H1 (cell line): ENCODE measurements at regions not wholly inside any gene's neighbourhood (a gene's known extent, or its start where the extent isn't known, plus 50 kb on each side); places are given as distances from the start of the nearest gene placed in this dataset.

Experiments
- CHD2 ChIP-seq: IDR thresholded peaks from 2 replicates; pipeline ENCODE4 v1.6.1; 2012; ENCODE audit warnings: low read length, improper control_type of control experiment
- FOSL1 ChIP-seq: IDR thresholded peaks from 2 replicates; pipeline ENCODE4 v1.6.1; 2011; ENCODE audit warnings: mild to moderate bottlenecking, low read depth, low read length, moderate library complexity; ENCODE audit not compliant: insufficient read depth
- TF ChIP-seq, protein P1 (sequence below): IDR thresholded peaks from 2 replicates; pipeline ENCODE4 v1.6.1; 2011; ENCODE audit warnings: low read length, improper control_type of control experiment
- TF ChIP-seq, protein P2 (sequence below): IDR thresholded peaks from 2 replicates; pipeline ENCODE4 v1.6.1; 2012; ENCODE audit warnings: inconsistent platforms

GRCh38 chr6:8672882-8673281 is 237.5 kb upstream of the SLC35B3 start (continued):
- TF ChIP-seq, protein P1, sequence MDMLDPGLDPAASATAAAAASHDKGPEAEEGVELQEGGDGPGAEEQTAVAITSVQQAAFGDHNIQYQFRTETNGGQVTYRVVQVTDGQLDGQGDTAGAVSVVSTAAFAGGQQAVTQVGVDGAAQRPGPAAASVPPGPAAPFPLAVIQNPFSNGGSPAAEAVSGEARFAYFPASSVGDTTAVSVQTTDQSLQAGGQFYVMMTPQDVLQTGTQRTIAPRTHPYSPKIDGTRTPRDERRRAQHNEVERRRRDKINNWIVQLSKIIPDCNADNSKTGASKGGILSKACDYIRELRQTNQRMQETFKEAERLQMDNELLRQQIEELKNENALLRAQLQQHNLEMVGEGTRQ = no peak
- TF ChIP-seq CHD2 (no peak), FOSL1 (no peak)
- TF ChIP-seq, protein P2, sequence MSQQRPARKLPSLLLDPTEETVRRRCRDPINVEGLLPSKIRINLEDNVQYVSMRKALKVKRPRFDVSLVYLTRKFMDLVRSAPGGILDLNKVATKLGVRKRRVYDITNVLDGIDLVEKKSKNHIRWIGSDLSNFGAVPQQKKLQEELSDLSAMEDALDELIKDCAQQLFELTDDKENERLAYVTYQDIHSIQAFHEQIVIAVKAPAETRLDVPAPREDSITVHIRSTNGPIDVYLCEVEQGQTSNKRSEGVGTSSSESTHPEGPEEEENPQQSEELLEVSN = no peak
- TF ChIP-seq, all 59 proteins: peak for 0
